ENCODE measurements at regions not wholly inside any gene's neighbourhood (a gene's known extent, or its start where the extent isn't known, plus 50 kb on each side); places are given as distances from the start of the nearest gene placed in this dataset.
"Not testable (repeated sequence)": the region's sequence is repeated elsewhere in the genome, so short reads cannot be mapped to it uniquely, and the experiment has no call there.

- DNase-seq (ENCODE audit: low read depth): no peak
These were observed 1528.3 kb upstream of the AGA start for GRCh38 chr4:178970433-178971140.

DNA sequence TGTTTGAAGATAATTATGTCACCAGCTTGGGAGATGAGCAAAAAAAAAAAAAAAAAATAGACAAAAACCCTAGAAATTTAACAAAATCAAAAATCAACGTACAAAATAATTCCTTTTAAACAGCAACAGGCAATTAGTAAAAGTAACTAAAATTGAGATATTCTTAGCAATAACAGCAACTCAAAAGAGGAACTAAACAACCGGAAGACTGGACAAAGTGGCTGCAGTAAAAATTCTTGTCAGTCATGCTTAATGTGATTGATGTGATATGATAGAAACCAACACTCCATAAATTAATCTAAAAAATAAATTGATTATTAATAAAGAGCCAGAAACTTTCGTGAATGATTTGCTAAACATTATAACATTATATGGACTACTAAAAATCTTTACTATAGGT is 1534.6 kb upstream of the AGA start:
- no peak for DNase-seq (ENCODE audit: low read depth)

DNA sequence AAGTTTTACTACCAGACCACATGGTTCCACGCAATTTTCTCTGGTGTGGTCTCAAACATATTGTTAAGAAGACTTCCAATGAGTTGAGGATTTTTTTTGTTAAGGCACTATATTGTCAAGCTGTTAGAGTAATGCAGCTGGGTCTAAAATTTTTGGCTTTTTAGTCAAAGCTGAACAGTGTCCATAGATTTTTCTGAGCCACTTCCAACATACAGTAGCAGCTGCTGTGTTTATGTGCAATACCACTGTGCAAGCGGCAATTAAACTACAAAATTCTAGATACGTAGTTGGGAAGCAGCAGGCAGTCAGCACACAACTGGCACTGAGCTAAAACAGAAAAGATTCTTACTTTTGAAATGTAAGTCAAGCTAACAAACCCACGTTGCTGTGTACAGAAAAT is 1551.1 kb upstream of the AGA start:
- no peak for DNase-seq (ENCODE audit: low read depth)

DNA sequence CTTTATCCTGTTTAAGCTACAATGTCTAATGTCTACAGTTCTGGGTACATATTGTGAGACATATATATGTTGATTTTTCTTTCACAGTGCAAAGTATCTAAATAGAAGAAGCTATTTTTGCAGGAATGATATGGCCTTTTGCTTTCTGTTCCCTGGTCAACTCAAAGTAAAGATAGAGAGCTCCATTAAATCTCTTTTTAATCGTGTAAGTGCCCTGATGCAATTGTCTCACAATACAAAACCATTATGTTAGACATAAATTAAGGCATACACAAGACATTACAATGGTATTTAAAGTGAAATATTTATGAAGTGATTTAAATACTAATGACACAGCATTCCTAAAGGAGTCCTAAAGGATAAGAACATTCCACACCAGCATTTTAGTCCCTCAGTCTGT is 1559.7 kb upstream of the AGA start:
- no peak for DNase-seq (ENCODE audit: low read depth)

GRCh38 chr4:179007755-179008154 is 1565.5 kb upstream of the AGA start:
- DNase-seq (ENCODE audit: low read depth): no peak

- no peak for DNase-seq (ENCODE audit: low read depth)
These were observed 1575.3 kb upstream of the AGA start for GRCh38 chr4:179017581-179017980.

- no peak for DNase-seq (ENCODE audit: low read depth)
These were observed 1585.3 kb upstream of the AGA start for GRCh38 chr4:179027569-179027968.

- no peak for DNase-seq (ENCODE audit: low read depth)
These were observed 1586.1 kb upstream of the AGA start for GRCh38 chr4:179028321-179028720.

DNA sequence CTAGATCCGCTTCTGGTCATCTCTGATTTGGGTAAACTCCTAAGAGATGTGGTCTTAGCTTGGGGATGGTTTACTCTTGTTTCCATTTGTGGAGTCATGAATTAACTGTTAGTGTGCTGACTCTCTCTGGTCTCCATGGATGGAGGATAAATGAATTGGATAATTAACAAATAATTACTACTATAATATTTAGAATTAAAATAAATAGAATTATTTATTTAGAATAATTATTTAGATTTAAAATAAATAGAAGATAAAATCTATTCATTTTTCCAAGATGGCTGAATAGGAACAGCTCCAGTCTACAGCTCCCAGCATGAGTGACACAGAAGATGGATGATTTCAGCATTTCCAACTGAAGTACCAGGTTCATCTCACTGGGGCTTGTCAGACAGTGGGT is 1587.4 kb upstream of the AGA start:
- DNase-seq (ENCODE audit: low read depth): no peak

- no peak for DNase-seq (ENCODE audit: low read depth)
These were observed 1598.0 kb upstream of the AGA start for GRCh38 chr4:179040259-179040658.

GRCh38 chr4:179048839-179049453 is 1606.7 kb upstream of the AGA start:
- no peak for DNase-seq (ENCODE audit: low read depth)

DNA sequence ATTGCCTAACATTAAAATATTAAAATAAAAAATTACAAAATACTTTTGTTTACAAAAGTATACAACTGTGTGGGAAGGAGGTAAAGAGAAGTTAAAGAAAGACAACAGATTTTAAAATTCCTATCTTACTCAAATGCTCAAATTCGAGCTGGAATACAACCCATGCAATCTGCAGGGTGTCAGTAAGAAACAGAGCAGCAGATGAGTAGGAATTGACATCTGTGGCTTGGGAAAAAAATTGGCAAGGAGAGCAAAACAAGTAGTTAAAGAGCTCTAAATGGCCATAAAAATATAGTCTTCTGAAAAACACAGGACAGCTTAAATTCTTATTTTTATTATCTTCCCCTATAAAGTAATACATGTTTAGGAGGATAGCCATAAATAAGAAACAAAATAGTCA is 1609.0 kb upstream of the AGA start:
- DNase-seq (ENCODE audit: low read depth): no peak

- DNase-seq (ENCODE audit: low read depth): no peak
These were observed 1617.2 kb upstream of the AGA start for GRCh38 chr4:179059396-179059795.

- DNase-seq (ENCODE audit: low read depth): not testable (repeated sequence)
These were observed 1624.0 kb upstream of the AGA start for GRCh38 chr4:179066254-179066653.

DNA sequence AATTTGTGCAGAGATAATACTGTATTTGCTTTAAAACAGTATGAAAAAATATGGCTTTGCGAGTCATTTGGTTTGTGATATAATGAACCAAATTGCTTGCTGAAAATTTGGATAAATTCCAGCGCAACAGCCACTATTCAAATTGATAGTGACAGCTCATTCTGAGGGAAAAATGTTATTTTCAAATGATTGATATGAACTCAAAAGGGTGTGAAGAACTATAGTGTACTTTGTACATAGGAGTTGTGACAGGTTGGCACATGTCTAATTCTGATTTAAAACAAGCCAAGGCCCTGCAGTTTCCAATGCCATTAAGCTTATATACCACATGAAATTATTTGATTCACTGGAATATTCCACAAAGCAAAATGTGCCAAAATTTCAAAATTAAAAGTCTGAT is 1628.9 kb upstream of the AGA start:
- no peak for DNase-seq (ENCODE audit: low read depth)

GRCh38 chr4:179076865-179077264 is 1634.6 kb upstream of the AGA start:
- DNase-seq (ENCODE audit: low read depth): no peak

- no peak for DNase-seq (ENCODE audit: low read depth)
These were observed 1653.5 kb upstream of the AGA start for GRCh38 chr4:179095585-179096221.

- DNase-seq (ENCODE audit: low read depth): no peak
These were observed 1655.5 kb upstream of the AGA start for GRCh38 chr4:179097741-179098140.

DNA sequence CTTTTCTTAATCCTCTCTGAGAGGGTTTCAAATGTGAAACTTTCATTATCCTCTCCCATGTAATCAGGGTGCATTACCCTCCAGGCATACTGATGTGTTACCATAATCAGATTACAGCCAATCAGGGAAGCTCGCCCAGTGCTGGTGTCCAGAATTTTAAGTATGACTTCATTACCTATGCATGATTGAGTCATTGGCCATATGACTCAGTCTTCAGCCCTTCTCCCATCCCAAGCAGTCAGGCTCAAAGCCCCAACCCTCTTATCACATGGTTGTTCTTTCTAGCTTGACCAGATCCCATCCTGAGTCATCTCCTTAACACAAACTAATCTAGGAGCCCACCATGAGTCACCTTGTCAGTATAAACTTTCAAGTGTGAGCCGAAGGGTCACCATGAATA is 1668.1 kb upstream of the AGA start:
- no peak for DNase-seq (ENCODE audit: low read depth)

- no peak for DNase-seq (ENCODE audit: low read depth)
These were observed 1668.6 kb upstream of the AGA start for GRCh38 chr4:179110816-179111215.

GRCh38 chr4:179112441-179113170 is 1670.4 kb upstream of the AGA start:
- DNase-seq (ENCODE audit: low read depth): no peak

DNA sequence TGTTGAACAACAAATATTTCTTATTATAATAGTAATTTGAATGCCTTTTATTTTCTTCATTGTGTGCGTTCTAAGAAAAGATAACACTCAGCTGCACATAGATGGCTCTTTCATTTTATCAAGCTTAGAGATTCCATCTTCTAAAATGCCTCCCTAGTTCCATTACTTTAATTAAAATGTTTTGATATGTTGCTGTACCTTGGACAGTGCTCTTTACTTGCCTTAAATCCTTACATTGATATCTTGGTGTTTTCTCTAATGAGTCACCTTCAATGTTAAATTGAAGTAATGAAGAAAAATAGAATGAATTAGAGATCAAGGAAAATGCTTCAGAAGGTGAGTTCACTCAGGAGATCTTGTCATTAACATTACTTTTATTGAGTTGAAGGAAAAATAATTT is 1672.4 kb upstream of the AGA start:
- no peak for DNase-seq (ENCODE audit: low read depth)

DNA sequence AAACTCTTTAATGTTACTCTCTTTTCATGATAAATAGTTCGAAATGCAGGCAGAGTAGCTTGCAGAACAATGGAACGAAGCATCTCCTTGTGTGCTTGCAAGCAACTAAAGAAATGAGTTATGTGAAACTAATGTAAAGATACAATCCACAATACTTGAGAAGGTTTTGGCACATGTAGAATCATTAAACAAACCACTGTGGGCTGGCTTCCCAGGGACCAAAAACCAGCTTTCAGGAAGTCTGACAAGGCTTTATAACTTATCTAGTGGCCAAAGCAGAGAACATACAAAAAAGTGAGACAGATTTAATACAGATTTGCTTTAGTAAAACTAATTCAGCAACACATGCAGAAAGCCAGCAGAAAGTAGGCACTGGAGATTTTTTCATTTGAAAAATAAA is 1673.8 kb upstream of the AGA start:
- DNase-seq (ENCODE audit: low read depth): no peak

Measured in stromal cell of bone marrow (primary cell).